ENCODE measurements at regions not wholly inside any gene's neighbourhood (a gene's known extent, or its start where the extent isn't known, plus 50 kb on each side); places are given as distances from the start of the nearest gene placed in this dataset.
"Not testable (repeated sequence)": the region's sequence is repeated elsewhere in the genome, so short reads cannot be mapped to it uniquely, and the experiment has no call there.

GRCh38 chr7:25731846-25732245 lies 420.2 kb upstream of the NFE2L3 start:
- H3K4me1 ChIP-seq (ENCODE audit: control insufficient read depth in 2 of 2, insufficient read depth in 2 of 2, low read length in 1 of 2), result peaks cover 0 to 1% of the 10 kb centered on the region in 2 donors
- 70 to 74% methylated on average over 3 of the region's 3 CpGs for WGBS, 2 donors
- peak overlapping the region in 1 of 2 donors; percentile 7 for H3K27ac ChIP-seq (ENCODE audit: low read depth in 2 of 2, low read length in 1 of 2)
- H3K27me3 ChIP-seq (ENCODE audit: control insufficient read depth in 1 of 2, insufficient read depth in 2 of 2, low read length in 2 of 2), result no peaks in the 10 kb centered on the region
- H3K9me3 ChIP-seq (ENCODE audit: control insufficient read depth in 2 of 2, insufficient read depth in 1 of 2, low read depth in 1 of 2, low read length in 1 of 2), result no peaks in the 10 kb centered on the region
- no peak overlapping the region for H3K4me3 ChIP-seq (ENCODE audit: low read depth in 1 of 2, low read length in 2 of 2)
- H3K36me3 ChIP-seq (ENCODE audit: control insufficient read depth in 2 of 2, insufficient read depth in 2 of 2, low read length in 1 of 2), result no peaks in the 10 kb centered on the region

- no peak overlapping the region for H3K27ac ChIP-seq (ENCODE audit: low read depth in 2 of 2, low read length in 1 of 2)
- no peaks in the 10 kb centered on the region for H3K27me3 ChIP-seq (ENCODE audit: control insufficient read depth in 1 of 2, insufficient read depth in 2 of 2, low read length in 2 of 2)
- 88 to 93% methylated on average over 12 of the region's 12 CpGs for WGBS, 2 donors
- H3K36me3 ChIP-seq (ENCODE audit: control insufficient read depth in 2 of 2, insufficient read depth in 2 of 2, low read length in 1 of 2), result no peaks in the 10 kb centered on the region
- H3K4me1 ChIP-seq (ENCODE audit: control insufficient read depth in 2 of 2, insufficient read depth in 2 of 2, low read length in 1 of 2), result no peaks in the 10 kb centered on the region
- H3K9me3 ChIP-seq (ENCODE audit: control insufficient read depth in 2 of 2, insufficient read depth in 1 of 2, low read depth in 1 of 2, low read length in 1 of 2), result no peaks in the 10 kb centered on the region
- no peak overlapping the region for H3K4me3 ChIP-seq (ENCODE audit: low read depth in 1 of 2, low read length in 2 of 2)
Measured at GRCh38 chr7:25732766-25733217, 419.2 kb upstream of the NFE2L3 start.

GRCh38 chr7:25735674-25736242 lies 416.2 kb upstream of the NFE2L3 start:
- 77 to 86% methylated on average over 8 of the region's 8 CpGs for WGBS, 2 donors
- Histone ChIP-seq H3K4me1 (ENCODE audit: control insufficient read depth in 2 of 2, insufficient read depth in 2 of 2, low read length in 1 of 2) (no peaks in the 10 kb centered on the region), H3K27me3 (ENCODE audit: control insufficient read depth in 1 of 2, insufficient read depth in 2 of 2, low read length in 2 of 2) (no peaks in the 10 kb centered on the region), H3K9me3 (ENCODE audit: control insufficient read depth in 2 of 2, insufficient read depth in 1 of 2, low read depth in 1 of 2, low read length in 1 of 2) (no peaks in the 10 kb centered on the region), H3K27ac (ENCODE audit: low read depth in 2 of 2, low read length in 1 of 2) (no peak overlapping the region), H3K4me3 (ENCODE audit: low read depth in 1 of 2, low read length in 2 of 2) (no peak overlapping the region), H3K36me3 (ENCODE audit: control insufficient read depth in 2 of 2, insufficient read depth in 2 of 2, low read length in 1 of 2) (no peaks in the 10 kb centered on the region)

GRCh38 chr7:25738528-25738927 lies 413.5 kb upstream of the NFE2L3 start:
- no peaks in the 10 kb centered on the region for H3K4me1 ChIP-seq (ENCODE audit: control insufficient read depth in 2 of 2, insufficient read depth in 2 of 2, low read length in 1 of 2)
- no peak overlapping the region for H3K4me3 ChIP-seq (ENCODE audit: low read depth in 1 of 2, low read length in 2 of 2)
- H3K9me3 ChIP-seq (ENCODE audit: control insufficient read depth in 2 of 2, insufficient read depth in 1 of 2, low read depth in 1 of 2, low read length in 1 of 2), result no peaks in the 10 kb centered on the region
- 83 to 93% methylated on average over 4 of the region's 4 CpGs for WGBS, 2 donors
- H3K36me3 ChIP-seq (ENCODE audit: control insufficient read depth in 2 of 2, insufficient read depth in 2 of 2, low read length in 1 of 2), result no peaks in the 10 kb centered on the region
- H3K27ac ChIP-seq (ENCODE audit: low read depth in 2 of 2, low read length in 1 of 2), result no peak overlapping the region
- no peaks in the 10 kb centered on the region for H3K27me3 ChIP-seq (ENCODE audit: control insufficient read depth in 1 of 2, insufficient read depth in 2 of 2, low read length in 2 of 2)

- Histone ChIP-seq H3K27ac (ENCODE audit: low read depth in 2 of 2, low read length in 1 of 2) (no peak overlapping the region), H3K36me3 (ENCODE audit: control insufficient read depth in 2 of 2, insufficient read depth in 2 of 2, low read length in 1 of 2) (no peaks in the 10 kb centered on the region), H3K27me3 (ENCODE audit: control insufficient read depth in 1 of 2, insufficient read depth in 2 of 2, low read length in 2 of 2) (no peaks in the 10 kb centered on the region), H3K4me3 (ENCODE audit: low read depth in 1 of 2, low read length in 2 of 2) (no peak overlapping the region), H3K4me1 (ENCODE audit: control insufficient read depth in 2 of 2, insufficient read depth in 2 of 2, low read length in 1 of 2) (no peaks in the 10 kb centered on the region), H3K9me3 (ENCODE audit: control insufficient read depth in 2 of 2, insufficient read depth in 1 of 2, low read depth in 1 of 2, low read length in 1 of 2) (no peaks in the 10 kb centered on the region)
- 72 to 90% methylated on average over 2 of the region's 2 CpGs for WGBS, 2 donors
Measured at GRCh38 chr7:25739143-25739542, 412.9 kb upstream of the NFE2L3 start.

GRCh38 chr7:25742316-25742715 lies 409.7 kb upstream of the NFE2L3 start:
- Histone ChIP-seq H3K9me3 (ENCODE audit: control insufficient read depth in 2 of 2, insufficient read depth in 1 of 2, low read depth in 1 of 2, low read length in 1 of 2) (no peaks in the 10 kb centered on the region), H3K27me3 (ENCODE audit: control insufficient read depth in 1 of 2, insufficient read depth in 2 of 2, low read length in 2 of 2) (no peaks in the 10 kb centered on the region), H3K27ac (ENCODE audit: low read depth in 2 of 2, low read length in 1 of 2) (no peak overlapping the region), H3K4me3 (ENCODE audit: low read depth in 1 of 2, low read length in 2 of 2) (no peak overlapping the region), H3K36me3 (ENCODE audit: control insufficient read depth in 2 of 2, insufficient read depth in 2 of 2, low read length in 1 of 2) (no peaks in the 10 kb centered on the region), H3K4me1 (ENCODE audit: control insufficient read depth in 2 of 2, insufficient read depth in 2 of 2, low read length in 1 of 2) (no peaks in the 10 kb centered on the region)
- 83 to 84% methylated on average over 3 of the region's 3 CpGs for WGBS, 2 donors

- H3K4me1 ChIP-seq (ENCODE audit: control insufficient read depth in 2 of 2, insufficient read depth in 2 of 2, low read length in 1 of 2); H3K27ac ChIP-seq (ENCODE audit: low read depth in 2 of 2, low read length in 1 of 2); H3K9me3 ChIP-seq (ENCODE audit: control insufficient read depth in 2 of 2, insufficient read depth in 1 of 2, low read depth in 1 of 2, low read length in 1 of 2); H3K36me3 ChIP-seq (ENCODE audit: control insufficient read depth in 2 of 2, insufficient read depth in 2 of 2, low read length in 1 of 2); H3K4me3 ChIP-seq (ENCODE audit: low read depth in 1 of 2, low read length in 2 of 2); H3K27me3 ChIP-seq (ENCODE audit: control insufficient read depth in 1 of 2, insufficient read depth in 2 of 2, low read length in 2 of 2): not testable (repeated sequence)
- WGBS, 2 donors, result 81 to 82% methylated on average over 25 to 35 of the region's 37 CpGs
Measured at GRCh38 chr7:25743670-25744451, 408.1 kb upstream of the NFE2L3 start.

GRCh38 chr7:25750744-25751508 lies 401.1 kb upstream of the NFE2L3 start:
- H3K27me3 ChIP-seq (ENCODE audit: control insufficient read depth in 1 of 2, insufficient read depth in 2 of 2, low read length in 2 of 2), result no peaks in the 10 kb centered on the region
- H3K9me3 ChIP-seq (ENCODE audit: control insufficient read depth in 2 of 2, insufficient read depth in 1 of 2, low read depth in 1 of 2, low read length in 1 of 2), result no peaks in the 10 kb centered on the region
- H3K4me1 ChIP-seq (ENCODE audit: control insufficient read depth in 2 of 2, insufficient read depth in 2 of 2, low read length in 1 of 2), result peaks cover 0 to 4% of the 10 kb centered on the region in 2 donors
- no peaks in the 10 kb centered on the region for H3K36me3 ChIP-seq (ENCODE audit: control insufficient read depth in 2 of 2, insufficient read depth in 2 of 2, low read length in 1 of 2)
- 60 to 61% methylated on average over 14 of the region's 14 CpGs for WGBS, 2 donors
- peak overlapping the region; percentile 53 to 63 for H3K27ac ChIP-seq (ENCODE audit: low read depth in 2 of 2, low read length in 1 of 2)
- no peak overlapping the region for H3K4me3 ChIP-seq (ENCODE audit: low read depth in 1 of 2, low read length in 2 of 2)

GRCh38 chr7:25752154-25752553 lies 399.8 kb upstream of the NFE2L3 start:
- Histone ChIP-seq H3K27me3 (ENCODE audit: control insufficient read depth in 1 of 2, insufficient read depth in 2 of 2, low read length in 2 of 2) (no peaks in the 10 kb centered on the region), H3K4me3 (ENCODE audit: low read depth in 1 of 2, low read length in 2 of 2) (no peak overlapping the region), H3K36me3 (ENCODE audit: control insufficient read depth in 2 of 2, insufficient read depth in 2 of 2, low read length in 1 of 2) (no peaks in the 10 kb centered on the region), H3K4me1 (ENCODE audit: control insufficient read depth in 2 of 2, insufficient read depth in 2 of 2, low read length in 1 of 2) (peaks cover 0 to 4% of the 10 kb centered on the region in 2 donors), H3K27ac (ENCODE audit: low read depth in 2 of 2, low read length in 1 of 2) (peak overlapping the region; percentile 52 to 55), H3K9me3 (ENCODE audit: control insufficient read depth in 2 of 2, insufficient read depth in 1 of 2, low read depth in 1 of 2, low read length in 1 of 2) (no peaks in the 10 kb centered on the region)
- 69 to 76% methylated on average over 5 of the region's 5 CpGs for WGBS, 2 donors

Measured in esophagus (tissue), 2 donors.